HG02852 (cell line): ENCODE measurements at regions not wholly inside any gene's neighbourhood (a gene's known extent, or its start where the extent isn't known, plus 50 kb on each side); places are given as distances from the start of the nearest gene placed in this dataset.

Experiments used
- ATAC-seq: cut with Tn5 transposase; IDR thresholded peaks from one replicate; pipeline ENCODE4 v1.9.1; 2021; ENCODE audit warnings: mild to moderate bottlenecking, moderate library complexity; ENCODE audit not compliant: unreplicated experiment

GRCh38 chr15:87805117-87805820 is 451.3 kb downstream of the NTRK3 start:
- ATAC-seq, result no peak

- no peak for ATAC-seq
Measured at GRCh38 chr15:87804451-87804850, 452.1 kb downstream of the NTRK3 start.

- ATAC-seq, result no peak
Measured at GRCh38 chr15:87799838-87800237, 456.7 kb downstream of the NTRK3 start.

GRCh38 chr15:87799428-87799827 is 457.1 kb downstream of the NTRK3 start:
- no peak for ATAC-seq

GRCh38 chr15:87793725-87794124 is 462.8 kb downstream of the NTRK3 start:
- ATAC-seq, result no peak

GRCh38 chr15:87792250-87793040 is 464.1 kb downstream of the NTRK3 start:
- ATAC-seq, result no peak

GRCh38 chr15:87781959-87782625 is 474.4 kb downstream of the NTRK3 start:
- no peak for ATAC-seq

- ATAC-seq, result no peak
Measured at GRCh38 chr15:87779746-87780145, 476.8 kb downstream of the NTRK3 start.

- ATAC-seq, result no peak
Measured at GRCh38 chr15:87778358-87778757, 478.2 kb downstream of the NTRK3 start.

GRCh38 chr15:87777054-87777561 is 479.4 kb downstream of the NTRK3 start:
- ATAC-seq, result no peak

GRCh38 chr15:87767516-87767915 is 489.0 kb downstream of the NTRK3 start:
- ATAC-seq, result no peak

GRCh38 chr15:87764461-87765240 is 491.9 kb downstream of the NTRK3 start:
- no peak for ATAC-seq

- ATAC-seq, result no peak
Measured at GRCh38 chr15:87763837-87764236, 492.7 kb downstream of the NTRK3 start.

- ATAC-seq, result no peak
Measured at GRCh38 chr15:87761736-87762509, 494.6 kb downstream of the NTRK3 start.

GRCh38 chr15:87760547-87761314 is 495.8 kb downstream of the NTRK3 start:
- no peak for ATAC-seq

- no peak for ATAC-seq
Measured at GRCh38 chr15:87758794-87759418, 497.6 kb downstream of the NTRK3 start.

- no peak for ATAC-seq
Measured at GRCh38 chr15:87757084-87757483, 499.5 kb downstream of the NTRK3 start.

- no peak for ATAC-seq
Measured at GRCh38 chr15:87756072-87756471, 500.5 kb downstream of the NTRK3 start.

- no peak for ATAC-seq
Measured at GRCh38 chr15:87755226-87755625, 501.3 kb downstream of the NTRK3 start.
